HG03108 (cell line): ENCODE measurements at regions not wholly inside any gene's neighbourhood (a gene's known extent, or its start where the extent isn't known, plus 50 kb on each side); places are given as distances from the start of the nearest gene placed in this dataset.

Source experiments
- ATAC-seq: cut with Tn5 transposase; IDR thresholded peaks from one replicate; pipeline ENCODE4 v1.9.1; 2021; ENCODE audit warnings: moderate library complexity; ENCODE audit not compliant: unreplicated experiment

DNA sequence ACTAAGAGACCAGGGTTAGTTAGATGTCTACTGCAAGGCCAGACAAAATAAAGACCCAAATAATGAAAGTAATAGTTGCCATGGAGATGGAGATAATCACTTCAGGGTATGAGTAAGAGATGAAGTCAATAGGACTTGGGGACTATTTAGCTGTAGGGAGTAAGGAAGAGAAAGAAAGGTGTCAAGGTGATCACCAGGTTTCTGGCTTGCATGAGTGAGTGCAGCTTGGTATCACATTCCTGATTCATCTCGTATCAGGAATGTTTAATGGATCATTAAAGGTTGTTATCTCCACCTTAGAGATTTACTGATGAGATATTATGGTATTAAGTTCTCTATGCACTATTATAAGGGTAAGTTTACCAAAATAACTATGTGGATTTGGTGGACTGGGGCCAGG, 357.4 kb upstream of the ATP11B start:
- no peak for ATAC-seq

DNA sequence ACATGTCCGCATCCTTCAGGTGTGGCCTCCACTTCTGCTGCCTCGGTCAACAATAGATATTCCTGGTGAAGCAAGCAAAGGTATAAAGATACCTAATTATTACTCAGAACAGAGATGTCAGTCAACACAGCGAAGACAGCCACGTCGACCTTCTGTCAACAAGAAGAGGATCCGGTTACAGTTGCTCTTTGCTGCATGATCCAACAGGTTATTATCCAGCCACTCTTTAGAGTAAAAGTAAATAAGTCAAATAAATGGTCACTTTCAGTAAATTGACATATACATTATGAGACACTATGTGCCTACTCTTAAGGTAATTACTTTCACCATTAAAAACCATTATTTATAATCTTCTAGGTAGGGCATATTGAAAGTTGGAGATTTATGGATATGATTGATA, 356.8 kb upstream of the ATP11B start:
- ATAC-seq: no peak

DNA sequence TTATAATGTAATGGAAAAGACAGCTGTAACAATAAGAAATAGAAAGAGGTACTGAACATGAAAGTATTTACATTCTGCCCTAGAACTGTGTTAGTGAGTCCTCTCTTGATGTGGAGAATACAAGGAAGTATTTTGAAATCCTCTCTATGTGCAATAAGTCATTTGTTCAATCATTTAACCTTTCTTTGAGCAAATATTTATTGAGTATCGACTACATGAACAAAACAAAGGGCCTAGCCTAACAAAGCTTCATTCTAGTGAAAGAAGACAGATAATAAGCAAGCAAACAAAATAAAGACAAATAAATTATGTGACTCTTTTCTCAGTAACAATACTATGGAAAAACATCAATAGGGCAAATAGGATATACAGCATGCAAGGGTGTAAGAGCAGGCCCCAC, 354.9 kb upstream of the ATP11B start:
- no peak for ATAC-seq

DNA sequence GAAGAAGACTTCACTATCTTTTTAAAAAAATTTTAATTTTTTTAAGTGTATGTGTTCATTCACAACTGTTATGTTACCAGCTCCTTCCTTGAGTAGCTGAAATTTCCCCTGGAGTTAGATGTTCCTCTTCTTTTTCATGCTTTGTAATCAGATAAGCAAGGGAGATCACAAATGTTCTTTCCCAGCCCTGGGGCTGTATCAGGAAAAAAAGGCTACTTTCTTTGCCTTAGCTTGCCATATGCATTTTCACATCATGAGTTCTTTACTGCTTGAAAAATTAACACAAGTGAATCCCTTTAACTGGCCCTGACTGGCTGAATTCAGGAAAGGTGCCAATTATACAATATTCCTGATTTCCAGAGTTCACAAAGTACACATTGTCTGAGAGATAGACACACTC, 353.2 kb upstream of the ATP11B start:
- ATAC-seq: no peak

DNA sequence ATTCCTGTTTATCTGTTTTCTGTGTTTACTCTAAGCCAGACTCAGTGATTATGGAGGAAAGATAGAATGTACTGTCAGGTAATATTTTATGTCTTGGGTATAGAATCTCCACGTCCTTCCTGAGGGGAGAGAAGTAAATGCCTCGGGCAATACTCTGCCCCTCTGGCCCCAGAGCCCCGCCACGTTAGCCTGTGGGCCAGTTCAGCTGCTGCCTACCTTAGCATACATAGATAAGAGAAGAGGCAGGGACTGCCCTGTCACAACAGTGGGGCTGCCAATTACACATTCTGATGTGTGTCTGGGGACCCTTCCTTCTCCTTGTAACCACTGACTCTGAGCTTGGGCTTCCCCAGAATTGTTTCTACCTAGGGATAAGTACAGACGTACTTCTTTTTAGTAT, 347.7 kb upstream of the ATP11B start:
- ATAC-seq: no peak

DNA sequence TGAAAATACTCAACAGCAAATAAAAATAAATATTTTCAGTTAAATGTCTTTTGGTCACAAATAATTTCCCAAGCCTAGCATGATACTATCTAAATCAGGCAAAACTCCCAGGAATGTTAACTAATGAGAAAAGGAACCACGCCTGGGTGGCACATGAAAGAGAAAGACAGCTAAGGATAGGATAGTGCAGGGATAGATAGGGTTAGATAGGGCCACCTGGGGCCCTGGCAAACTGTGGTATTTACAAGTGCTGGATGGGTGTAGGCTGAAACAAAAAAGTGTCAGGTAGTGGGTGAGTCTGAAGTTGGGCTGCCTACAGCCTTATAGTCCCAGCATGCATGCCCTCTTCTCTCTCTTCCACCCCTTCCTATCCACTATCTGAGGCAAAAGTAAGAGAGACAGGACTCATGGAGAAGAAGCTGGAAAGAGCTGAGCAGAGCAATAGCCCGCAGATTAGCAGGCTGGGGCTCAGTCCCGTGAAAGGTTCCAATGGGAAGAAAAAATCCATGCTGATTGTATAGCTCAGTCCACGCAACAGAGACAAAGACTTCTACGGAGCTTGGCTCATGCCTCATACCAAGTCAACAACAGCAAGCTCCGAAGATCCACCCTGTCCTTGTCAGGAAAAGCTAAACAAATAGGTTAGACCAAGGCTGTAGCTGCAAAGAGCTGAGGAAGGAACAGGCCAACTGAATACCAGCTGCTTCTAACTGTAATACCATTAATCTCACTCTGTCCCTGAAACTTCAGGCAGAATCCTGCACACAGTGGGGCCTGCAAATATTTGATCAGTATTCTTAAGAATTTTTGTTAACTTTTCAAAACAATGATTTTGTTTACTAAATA, 342.1 kb upstream of the ATP11B start:
- ATAC-seq: no peak

DNA sequence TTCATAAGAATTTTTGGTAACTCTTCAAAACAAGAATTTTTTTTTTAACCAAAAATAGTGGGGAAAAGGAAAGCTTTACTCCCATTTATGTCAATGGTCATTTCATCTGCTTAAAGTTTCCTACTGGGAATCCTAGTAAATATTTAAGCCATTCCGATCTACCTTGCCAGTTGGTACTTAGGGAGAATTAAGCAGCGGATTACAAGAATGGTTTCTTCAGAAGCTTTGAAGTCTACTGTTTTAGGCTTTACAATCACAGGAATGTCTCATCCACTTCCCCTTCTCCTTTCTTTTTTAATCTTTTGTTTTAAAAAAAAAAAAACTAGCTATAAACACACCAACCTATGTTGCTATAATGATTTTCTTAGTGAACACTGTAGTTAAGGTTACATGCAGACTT, 341.4 kb upstream of the ATP11B start:
- no peak for ATAC-seq

DNA sequence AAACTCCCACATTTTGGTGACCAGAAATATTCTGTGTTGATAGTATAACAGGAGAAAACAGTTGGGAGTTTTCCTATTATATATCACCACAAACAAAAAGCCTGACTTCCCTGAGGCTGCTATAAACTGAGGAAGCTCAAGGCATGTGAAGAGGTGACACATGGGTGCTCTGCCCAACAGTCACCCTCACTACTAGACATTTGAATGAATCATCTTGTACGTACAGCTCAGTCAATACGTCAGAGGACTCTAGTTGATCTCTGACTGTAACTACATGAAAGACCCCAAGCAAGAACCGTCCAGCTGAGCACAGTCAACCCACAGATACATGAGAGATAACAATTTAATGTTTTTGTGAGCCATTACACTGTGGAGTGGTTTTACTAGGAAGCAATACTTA, 338.3 kb upstream of the ATP11B start:
- ATAC-seq: no peak

DNA sequence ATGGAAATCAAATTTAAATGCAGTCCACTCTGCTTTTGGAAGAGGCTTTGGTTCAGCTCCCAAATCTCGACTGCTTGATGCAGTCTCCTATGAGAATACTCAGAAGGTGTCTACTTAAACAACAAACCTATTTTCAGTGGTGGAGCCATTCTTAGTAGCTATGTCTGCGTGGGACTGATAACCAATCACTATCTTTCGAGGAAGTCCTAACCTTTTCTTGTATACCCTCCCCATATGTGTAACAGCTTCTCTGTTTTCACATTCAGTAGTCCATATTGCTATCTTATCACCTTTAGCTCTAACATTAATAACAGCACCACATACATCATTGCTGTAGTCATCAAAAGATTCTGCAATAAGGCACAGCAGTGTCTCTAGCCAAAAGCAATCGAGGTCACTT, 333.0 kb upstream of the ATP11B start:
- ATAC-seq: no peak

DNA sequence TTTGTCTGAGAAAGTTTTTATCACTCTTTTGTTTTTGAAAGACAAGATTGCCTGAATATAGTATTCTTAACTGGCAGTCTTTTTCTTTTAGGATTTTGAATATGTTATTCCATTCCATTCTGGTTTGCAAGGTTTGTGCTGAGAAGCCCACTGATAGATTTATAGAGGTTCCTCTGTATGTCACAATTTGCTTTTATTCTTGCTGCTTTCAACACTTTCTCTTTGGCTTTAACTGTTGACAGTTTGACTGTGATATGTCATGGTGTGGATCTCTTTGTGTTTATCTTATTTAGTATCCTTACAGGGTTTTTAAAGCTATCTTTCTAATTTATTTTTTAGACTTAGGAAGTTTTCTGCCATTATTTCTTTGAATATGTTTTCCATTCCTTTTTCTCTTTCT, 331.2 kb upstream of the ATP11B start:
- no peak for ATAC-seq

DNA sequence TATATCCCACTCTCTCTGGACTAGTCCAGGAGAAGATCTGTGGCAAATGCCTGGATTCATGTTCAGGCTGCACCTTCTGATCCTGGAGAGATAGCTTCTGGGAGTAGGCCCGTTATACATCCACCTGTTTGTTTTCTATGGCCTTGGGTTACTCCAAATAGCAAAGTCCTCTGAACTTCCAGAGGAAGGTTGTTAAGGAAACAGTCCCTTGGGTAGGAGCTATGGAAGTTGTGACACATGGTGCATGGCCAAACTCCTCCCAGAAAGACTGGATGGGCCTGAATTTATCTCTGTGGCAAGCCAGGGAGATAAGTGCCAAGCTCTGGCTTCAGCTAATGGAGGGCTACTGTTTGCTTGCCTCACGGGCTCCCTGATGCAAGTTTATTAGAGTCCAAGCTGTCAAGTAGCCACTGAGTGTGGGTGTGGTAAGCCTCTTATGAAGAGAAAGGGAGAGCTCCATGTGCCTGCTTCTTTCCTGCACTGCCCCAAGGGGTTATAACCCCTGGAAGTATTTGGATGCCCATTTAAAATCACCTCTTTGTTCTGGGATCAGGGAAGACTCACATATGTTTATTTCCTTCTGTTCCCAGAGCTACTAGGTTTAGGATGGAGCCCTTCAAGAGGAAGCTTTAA, 328.7 kb upstream of the ATP11B start:
- ATAC-seq: no peak

DNA sequence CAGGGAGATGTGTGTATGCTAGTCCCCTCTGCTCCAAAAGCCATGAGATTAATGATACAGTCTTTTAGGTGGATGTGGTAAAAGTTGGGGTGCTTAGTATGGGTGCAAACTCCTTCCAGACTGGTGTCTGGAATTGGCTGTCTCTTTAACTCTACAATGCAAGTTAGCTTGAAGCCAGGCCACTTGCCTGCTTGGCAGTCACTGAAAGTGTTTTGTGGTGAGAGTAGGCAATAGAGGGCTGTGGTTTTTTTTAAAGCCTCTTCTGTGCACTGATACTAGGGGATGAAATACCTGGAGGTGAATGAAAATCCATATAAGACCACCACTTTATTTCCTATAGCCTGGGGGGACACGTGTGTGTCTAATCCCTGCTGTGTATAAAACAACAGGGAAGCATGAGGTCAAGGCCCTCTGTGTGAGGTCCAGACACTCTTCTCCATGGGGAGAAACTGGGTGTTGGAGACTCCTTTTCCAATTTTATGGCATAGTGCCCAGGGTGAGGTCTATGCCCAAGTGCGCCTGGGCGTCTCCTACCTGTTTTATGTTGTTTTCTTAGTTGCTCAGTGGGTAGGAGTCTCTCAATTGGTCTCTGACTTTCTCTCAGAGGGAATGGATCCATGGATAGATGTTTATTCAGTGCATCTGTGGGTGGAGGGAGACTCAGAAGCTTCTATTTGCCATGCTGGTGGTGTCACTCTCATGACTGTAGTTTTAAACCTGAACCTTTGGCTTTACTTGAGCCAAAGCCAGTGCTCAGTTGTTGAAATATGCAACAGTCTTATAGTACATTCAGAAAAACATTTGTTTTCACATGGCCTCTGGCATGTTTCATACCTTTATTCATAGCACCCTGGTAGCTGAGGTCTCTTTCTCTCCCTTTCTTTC, 327.8 kb upstream of the ATP11B start:
- no peak for ATAC-seq

DNA sequence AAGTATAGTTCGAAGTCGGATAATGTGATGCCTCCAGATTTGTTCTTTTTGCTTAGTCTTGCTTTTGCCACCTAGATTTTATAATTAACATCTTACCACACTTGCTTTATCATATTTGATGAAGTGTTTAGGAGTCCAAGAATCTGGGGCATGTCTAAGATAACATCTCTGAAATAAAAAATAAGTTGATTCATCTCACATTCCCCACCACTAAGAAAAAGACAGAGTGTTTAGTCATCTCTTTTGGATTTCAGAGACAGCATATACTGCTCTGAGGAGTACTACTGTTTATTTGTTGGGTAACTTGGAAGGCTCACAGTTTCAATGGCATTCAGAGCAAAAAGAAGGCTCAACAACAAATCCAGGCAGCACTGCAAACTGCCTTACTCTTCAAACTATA, 324.2 kb upstream of the ATP11B start:
- ATAC-seq: no peak

DNA sequence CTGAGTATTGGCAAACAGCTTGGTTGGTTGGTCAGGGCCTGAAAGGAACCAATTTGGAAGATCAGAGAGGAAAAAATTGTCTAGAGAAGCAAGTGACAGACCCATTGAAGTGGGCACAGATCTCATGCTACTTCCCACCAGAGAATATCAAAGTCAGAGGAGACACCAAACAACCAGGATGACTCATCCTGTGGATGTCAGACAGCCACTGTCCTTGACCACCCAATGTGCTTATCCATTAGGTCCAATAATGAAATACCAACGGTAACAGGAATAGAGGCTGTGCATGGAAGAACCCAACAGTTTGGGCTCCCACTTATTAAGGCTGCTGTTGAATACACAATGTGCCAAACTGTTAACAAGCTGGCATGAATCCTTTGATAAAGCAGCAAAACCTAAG, 323.1 kb upstream of the ATP11B start:
- no peak for ATAC-seq

DNA sequence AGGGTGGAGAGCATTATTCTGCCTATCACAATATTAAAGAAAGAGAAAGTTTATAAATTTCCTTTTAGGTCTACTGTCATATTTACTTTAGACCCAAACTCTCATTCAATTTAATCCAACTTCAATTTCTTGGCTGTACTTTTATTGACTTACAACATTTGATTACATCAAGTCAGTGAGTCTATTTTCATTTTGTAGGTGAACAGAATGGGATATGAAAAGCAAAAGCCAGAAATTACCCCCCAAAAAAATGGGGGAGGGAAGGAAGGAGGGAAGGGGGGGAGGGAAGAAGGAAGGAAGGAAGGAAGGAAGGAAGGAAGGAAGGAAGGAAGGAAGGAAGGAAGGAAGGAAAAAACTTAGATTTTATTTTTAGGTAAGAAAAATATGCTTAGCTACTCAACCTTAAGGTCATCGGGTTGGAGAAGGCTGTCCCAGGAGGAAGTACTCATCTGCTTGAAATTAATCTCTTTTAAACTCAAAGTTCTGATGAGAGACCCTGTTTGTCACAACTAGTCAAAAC, 320.1 kb upstream of the ATP11B start:
- no peak for ATAC-seq

DNA sequence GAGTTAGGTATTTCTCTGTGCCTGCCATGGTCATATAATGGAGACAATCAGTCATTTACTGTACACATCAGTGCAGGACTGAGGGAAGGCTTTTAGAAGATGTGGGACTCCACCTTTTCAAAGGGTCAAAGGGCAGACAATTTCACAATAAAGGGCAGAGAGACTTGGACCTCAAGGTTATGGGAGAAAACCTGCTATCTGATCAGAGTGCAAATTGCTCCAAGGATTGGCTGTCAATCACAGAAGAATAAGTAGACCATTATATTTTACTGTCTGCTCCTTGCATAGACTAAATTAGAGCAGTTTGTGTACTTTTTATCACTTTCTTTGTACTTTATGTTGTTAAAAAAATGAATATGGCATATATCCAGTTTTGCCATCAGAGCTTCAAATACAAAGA, 314.9 kb upstream of the ATP11B start:
- no peak for ATAC-seq

DNA sequence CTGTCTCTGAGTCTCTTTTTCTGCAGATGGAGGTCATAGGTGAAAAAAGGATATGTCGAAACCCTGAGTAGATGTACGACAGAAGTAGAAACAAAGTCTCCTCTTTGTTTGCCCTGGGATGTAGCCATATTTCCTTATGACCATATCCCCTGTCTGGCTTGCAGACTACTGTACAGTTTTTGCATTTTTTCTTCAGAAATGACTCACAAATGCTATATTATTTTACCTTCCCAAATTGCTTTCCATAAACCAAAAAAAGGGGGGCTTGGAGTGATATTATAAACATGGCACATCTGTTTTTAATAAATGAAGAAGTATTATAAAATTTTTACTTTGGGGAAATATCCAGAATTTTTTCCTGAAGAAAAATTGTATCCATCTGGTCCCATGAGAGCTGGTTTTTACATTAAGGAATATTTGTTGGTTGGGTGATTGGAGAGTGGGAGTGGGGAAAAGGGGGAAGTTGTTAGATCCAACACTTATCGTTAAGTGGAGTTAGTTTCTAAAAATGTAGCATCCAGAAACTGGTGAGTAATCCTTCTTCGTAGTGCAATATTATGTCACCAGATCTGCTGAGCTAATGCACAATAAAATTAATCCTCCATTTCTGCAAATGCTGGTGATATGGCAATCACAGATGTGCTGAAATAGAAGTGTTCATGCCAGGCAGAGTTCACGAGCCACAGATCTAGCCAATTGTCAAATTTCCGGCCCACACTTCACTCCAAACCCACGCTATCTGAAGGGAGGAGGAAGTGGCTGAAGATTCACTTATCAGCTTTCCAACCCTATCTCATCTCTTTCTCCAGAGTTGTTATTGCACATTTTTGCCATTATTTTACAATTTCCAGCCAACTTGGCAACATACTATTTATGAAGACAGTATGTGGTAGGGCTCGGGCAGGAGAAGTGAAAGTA, 313.6 kb upstream of the ATP11B start:
- ATAC-seq: no peak

DNA sequence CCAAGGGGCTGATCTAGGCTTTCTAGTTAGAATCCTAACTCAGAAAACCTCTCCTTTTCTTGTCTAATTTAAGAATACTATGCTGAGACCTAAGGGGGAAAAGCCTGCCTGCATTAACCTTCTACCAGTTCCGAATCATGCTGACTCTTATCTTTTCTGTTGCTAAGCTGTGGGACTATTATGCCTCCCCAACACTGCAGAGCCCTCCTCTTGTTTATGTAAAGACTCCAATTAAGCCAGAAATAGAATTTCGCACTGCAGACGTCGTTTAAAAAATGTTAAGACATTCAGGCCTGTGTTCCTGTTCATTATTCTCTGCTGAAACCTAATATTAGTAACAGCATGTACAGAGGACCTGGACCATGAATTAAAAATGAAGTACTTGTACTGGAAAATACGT, 310.6 kb upstream of the ATP11B start:
- no peak for ATAC-seq

DNA sequence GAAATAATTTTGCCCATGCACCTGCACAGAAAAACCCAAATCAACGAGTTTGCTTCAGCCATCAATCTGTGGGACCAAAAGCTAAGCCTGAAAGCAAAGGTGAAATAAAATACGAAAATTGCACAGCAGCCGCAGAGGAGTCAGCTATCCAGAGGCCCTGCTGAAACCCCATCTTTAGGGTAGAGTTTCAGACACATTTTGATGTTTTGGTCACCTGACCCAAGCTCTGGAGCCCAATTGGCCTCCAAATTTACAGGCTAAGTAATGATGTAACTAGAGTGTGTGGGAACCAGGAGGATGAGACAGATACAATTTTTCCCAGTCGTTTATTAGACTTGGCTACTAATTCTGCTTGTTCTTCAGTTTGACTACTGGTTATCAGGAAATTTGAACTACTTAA, 308.6 kb upstream of the ATP11B start:
- ATAC-seq: no peak

DNA sequence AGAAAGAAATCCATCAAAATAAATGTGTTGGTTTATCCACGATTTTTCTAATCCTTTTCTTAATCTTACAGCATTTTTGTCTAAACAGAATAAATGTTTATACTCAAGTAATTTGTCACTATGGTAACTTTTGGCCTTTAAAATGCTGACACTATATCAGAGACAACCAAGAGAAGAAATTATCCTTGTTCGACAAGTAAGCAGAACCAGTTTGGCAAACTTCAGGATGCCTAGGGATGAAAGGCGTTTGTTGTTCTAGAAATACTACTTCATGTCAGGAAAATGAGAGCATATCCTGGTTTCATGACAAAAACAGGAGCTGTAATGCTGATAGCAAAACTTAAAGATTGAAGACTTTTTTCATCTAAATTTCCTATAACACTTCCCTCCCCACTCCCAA, 308.0 kb upstream of the ATP11B start:
- ATAC-seq: no peak

DNA sequence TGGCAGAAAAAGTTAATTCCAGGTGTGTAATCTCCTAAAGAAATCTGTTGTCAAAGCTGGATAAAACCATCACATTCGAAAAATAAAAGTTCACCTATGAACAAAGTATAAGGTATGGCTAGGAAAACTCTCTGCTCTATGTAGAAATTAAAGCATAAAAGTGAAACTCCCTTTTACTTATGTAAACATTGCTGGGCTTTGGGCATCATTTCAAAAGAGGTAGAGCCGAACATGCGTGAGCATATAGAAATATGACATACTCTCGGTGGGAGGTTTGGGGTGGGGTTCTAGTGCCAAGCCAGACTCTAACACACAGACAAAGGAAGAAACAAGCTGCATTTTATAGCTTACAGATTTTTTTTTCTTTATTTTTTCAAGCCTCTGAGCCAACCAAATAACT, 306.8 kb upstream of the ATP11B start:
- ATAC-seq: no peak
